GM19455 (cell line): ENCODE measurements at regions not wholly inside any gene's neighbourhood (a gene's known extent, or its start where the extent isn't known, plus 50 kb on each side); places are given as distances from the start of the nearest gene placed in this dataset.

ENCODE experiments used
- ATAC-seq: cut with Tn5 transposase; IDR thresholded peaks from one replicate; pipeline ENCODE4 v1.9.1; 2021; ENCODE audit not compliant: unreplicated experiment

DNA sequence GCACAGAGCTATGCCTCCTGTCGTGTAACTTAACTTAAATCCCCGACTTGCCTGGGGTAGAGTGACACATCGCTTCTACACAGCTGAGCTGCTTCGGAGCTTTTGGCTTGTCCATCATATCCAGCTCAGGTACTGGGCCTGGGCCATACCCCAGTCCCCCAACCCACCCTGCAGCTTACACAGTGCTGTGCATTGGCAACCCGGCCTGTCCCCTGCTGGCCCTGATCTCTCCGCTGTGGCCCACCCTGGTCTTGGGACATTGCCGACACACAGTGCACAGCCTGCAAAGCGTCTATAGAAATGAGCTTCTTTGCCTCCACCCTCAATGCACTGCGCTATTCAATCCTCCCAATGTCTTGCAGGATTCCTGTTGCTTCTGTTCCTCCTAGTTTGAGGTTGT, 342.8 kb upstream of the RAB6C start:
- no peak for ATAC-seq

DNA sequence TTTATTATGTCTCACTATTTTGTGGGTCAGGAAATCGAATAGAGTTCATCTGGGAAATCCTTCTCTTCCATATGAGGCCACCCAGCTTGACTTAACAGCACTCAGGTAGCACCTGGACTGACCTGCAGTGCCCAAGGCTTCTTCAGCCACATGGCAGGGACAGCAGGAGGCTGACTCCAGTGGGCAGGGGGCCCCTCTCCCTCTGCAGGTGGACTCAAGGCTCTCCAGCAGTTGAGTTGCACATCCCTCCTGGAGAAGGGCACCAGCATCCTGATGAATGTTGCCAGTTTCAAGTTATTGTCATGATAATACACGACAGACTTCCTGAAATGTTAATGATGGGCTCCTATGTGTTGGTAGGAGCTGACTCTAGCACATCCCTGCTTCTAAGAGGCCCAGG, 338.1 kb upstream of the RAB6C start:
- ATAC-seq = no peak

- no peak for ATAC-seq
Observed at GRCh38 chr2:129642526-129643043, 336.9 kb upstream of the RAB6C start.

- ATAC-seq = no peak
Observed at GRCh38 chr2:129645335-129645734, 334.1 kb upstream of the RAB6C start.

- no peak for ATAC-seq
Observed at GRCh38 chr2:129646107-129646506, 333.4 kb upstream of the RAB6C start.

DNA sequence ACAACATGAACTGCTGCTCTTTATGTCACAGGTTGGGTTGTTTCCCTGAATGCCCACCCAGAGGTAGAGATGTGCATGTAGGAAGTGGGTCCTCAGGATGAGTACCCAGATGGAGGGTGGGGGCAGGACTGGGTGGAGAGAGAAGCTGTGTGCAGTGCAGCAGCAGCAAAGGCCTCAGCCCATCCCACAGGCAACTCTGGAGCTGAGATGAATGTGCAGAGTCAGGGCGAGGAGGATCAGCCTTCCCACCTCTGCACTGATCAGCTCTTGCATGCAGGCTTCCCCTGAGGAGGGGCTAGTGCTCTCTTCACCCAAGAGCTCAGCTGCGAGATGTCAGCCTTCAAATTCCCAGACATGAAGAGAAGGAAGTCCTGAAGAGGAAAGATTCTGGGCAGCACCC, 326.2 kb upstream of the RAB6C start:
- ATAC-seq = no peak

- no peak for ATAC-seq
Observed at GRCh38 chr2:129654331-129654730, 325.1 kb upstream of the RAB6C start.

DNA sequence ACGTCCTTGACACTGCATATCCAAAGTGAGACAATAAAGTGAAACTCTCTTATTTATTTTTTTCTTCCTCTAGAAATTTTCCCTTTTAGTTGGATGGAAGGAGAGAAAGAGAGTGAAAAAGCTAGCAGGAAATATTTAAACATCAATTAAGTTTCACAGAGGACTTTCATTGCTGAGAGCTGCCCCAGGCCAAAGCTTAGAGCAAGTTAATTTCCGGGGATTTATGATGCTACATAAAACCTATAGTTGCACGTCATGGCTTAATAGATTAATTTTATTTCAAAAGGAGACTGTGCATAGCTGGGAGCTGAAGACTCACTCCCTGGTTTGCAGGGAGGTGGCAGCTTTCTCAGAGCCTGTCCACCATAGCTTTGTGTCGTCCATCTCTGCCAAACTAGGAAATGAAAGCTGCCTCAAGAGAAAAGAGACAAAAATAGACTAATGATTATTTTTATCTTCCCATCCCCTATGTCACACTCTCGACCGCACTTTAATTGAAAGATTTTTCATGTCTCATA, 323.3 kb upstream of the RAB6C start:
- no peak for ATAC-seq

- ATAC-seq = no peak
Observed at GRCh38 chr2:129658430-129658829, 321.0 kb upstream of the RAB6C start.

- ATAC-seq = no peak
Observed at GRCh38 chr2:129661935-129662334, 317.5 kb upstream of the RAB6C start.

DNA sequence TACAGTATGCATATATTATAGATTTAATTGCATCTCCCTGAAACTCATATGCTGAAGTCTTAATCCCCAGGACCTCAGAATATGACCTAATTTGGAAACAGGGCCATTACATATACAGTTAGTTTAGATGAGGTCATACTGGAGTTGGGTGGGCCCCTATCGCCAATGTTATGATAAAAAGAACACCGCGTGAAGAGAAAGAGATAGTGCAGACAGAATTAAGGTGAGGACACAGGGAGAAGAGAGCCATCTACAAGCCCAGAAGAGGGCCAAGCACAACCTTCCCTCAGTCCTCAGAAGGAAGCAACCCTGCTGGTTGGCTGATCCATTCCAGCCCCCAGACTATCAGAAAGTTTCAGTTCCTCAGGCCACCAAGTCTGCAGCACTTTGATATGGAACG, 311.9 kb upstream of the RAB6C start:
- ATAC-seq = no peak

DNA sequence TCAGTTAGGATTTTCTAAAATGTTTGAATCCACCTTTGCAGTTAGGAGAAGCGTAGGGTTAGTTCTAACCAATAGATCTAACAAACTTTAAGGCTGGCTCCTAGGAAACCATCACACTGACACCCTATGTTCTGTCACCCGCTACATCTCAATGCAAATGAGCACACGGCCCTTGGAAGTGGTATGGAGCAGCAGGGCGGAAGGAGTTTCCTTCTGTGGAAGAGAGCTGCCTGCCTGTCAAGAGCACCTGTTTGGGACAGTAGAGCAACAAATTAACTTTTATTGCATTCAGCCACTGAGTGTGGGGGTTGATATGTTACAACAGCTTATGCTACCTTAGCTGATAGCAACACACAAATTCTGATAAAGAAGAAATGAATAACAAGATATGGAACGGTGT, 306.9 kb upstream of the RAB6C start:
- ATAC-seq = no peak

DNA sequence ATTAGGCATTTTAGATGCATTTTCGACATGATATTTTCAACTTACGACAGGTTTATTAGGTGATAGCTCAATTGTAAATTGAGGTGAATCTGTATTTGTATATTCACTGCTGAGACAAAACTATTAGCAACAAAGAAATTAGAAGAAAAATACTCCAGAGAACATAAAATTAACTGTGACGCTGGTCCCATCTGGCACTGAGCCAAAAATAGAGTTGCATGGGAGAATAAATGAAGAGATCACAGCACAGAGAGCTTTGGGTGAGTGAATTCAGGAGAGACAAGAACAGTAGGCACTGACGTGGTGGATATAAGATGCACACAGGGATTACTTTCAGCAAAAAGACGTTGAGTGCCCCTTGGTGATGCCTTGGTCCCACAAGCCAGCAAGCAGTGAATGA, 306.2 kb upstream of the RAB6C start:
- ATAC-seq = no peak

GRCh38 chr2:129673847-129674711, 305.4 kb upstream of the RAB6C start:
- ATAC-seq = no peak

GRCh38 chr2:129678751-129679150, 300.7 kb upstream of the RAB6C start:
- ATAC-seq = no peak

- no peak for ATAC-seq
Observed at GRCh38 chr2:129681788-129682187, 297.7 kb upstream of the RAB6C start.

GRCh38 chr2:129689653-129690448, 289.6 kb upstream of the RAB6C start:
- ATAC-seq = no peak

DNA sequence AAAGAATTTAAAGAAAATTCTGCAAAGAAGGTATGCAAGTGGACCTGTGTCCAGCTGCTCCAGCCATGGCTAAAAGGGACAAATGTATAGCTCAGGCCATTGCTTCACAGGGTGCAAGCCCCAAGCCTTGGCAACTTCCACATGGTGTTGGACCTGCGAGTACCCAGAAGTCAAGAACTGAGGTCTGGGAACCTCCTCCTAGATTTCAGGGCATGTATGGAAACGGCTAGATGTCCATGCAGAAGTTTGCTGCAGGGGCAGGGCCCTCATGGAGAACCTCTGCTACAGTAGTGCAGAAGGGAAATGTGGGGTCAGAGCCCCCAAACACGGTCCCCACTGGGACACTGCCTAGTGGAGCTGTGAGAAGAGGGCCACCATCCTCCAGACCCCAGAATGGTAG, 284.0 kb upstream of the RAB6C start:
- ATAC-seq = no peak

GRCh38 chr2:129698593-129698992, 280.9 kb upstream of the RAB6C start:
- ATAC-seq = no peak

DNA sequence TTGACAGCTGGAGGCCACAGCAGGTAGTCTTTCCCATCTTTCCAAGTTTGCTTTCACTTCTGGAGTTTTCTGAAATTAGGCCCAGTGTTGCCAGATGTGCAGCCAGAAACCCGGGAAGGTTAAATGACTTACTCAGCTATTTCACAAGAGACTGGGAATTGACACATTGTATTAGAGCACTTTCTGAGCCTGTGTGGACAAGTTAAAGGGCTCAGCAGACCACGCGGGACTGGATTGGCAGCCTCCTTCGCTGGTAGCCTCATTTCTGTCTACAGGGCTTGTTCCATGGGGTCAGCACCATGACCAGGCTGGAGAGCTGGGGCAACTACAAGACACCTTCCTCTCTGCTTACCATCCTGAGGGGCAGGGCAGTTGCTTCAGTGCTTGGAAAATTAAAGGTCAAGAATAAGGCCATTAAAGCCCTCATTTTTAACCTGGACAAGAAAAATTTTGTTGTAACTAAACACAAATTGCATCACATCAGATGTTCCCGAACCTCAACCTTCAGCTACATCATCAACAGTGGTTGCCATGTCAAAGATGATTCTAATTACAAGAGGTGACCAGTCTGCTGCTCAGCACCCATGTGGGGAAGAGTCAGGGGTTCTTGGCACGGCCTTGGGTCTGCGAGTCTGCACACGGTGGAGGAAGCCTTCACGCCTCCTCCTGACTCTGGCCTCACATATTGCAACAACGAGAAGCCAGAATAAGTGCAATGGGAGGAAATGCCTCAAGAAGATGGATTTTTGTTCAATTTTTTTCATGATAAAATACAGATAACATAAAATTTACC, 279.5 kb upstream of the RAB6C start:
- ATAC-seq = no peak
